HG02885 (cell line): ENCODE measurements at regions not wholly inside any gene's neighbourhood (a gene's known extent, or its start where the extent isn't known, plus 50 kb on each side); places are given as distances from the start of the nearest gene placed in this dataset.
"Not testable (repeated sequence)": the region's sequence is repeated elsewhere in the genome, so short reads cannot be mapped to it uniquely, and the experiment has no call there.

Experiments
- ATAC-seq: cut with Tn5 transposase; IDR thresholded peaks from one replicate; pipeline ENCODE4 v1.9.1; 2021; ENCODE audit warnings: mild to moderate bottlenecking; ENCODE audit not compliant: unreplicated experiment, poor library complexity

DNA sequence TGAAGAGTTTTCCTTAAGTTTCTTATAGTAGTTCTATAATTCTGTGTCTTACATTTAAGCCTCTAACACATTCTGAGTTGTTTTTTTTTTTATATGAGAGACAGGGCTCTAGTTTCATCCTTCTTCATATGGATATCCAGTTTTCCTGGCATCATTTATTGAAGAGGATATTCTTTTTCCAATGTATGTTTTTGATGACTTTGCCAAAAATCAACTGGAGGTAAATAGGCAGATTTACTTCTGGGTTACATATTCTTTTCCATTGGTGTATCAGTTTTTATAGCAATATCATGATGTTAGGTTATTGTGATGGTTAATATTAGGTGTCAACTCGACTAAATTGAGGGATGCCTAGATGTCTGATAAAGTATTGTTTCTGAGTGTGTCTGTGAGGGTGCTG, 650.7 kb upstream of the GRID2 start:
- no peak for ATAC-seq

DNA sequence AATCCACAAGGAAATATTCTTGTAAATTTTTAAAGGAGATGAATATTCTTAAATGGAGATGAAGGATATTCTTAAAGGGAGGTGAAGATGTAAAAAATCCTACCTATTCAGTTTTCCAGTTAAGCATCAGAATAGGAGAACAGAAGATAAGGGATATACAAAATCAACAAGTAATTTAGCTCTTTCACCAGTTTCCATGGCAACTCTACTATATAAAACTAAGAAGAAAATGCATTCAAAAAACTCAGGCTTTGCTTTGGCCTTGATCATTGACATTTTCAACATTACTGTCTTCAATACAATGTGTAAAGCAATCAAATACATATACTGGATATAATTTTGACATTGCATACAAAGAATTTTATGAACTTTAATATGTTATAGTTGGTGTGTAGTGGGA, 622.7 kb upstream of the GRID2 start:
- no peak for ATAC-seq

DNA sequence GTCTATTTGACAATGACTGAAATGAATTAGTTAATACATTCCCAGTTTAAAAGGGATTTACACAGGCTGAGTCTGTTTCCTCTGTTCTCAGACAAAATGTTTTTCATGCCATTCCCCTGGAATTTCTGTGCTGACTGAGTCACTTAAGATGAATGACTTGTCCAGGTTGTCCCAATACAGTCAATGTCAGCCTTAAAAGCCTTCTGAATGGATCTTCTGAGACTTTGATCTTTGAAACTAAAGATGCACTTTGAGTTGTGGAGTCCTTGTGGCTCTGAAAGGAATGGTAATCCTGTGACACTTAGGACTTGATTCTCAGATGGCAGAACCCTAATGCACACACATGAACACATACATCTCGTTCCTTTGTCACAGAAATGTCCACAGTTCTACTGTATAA, 622.2 kb upstream of the GRID2 start:
- ATAC-seq, result no peak

DNA sequence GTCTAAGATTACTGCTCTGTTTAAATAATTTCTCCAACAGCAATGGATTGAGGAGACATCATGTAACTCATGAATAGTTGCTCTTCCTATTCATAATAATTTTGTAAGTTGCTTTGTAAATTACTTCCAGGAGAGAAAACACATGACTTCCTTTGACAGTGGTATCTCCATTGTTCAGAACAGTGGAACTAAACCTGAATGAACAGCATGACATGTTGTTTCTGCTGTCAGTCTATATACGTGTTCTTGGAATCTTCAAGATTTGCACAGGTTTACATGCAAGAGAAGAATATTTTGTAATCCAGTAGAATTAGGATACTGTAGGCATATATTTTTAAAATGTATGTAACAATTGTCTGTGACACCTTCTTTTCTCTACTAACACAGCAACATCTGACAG, 618.8 kb upstream of the GRID2 start:
- no peak for ATAC-seq

DNA sequence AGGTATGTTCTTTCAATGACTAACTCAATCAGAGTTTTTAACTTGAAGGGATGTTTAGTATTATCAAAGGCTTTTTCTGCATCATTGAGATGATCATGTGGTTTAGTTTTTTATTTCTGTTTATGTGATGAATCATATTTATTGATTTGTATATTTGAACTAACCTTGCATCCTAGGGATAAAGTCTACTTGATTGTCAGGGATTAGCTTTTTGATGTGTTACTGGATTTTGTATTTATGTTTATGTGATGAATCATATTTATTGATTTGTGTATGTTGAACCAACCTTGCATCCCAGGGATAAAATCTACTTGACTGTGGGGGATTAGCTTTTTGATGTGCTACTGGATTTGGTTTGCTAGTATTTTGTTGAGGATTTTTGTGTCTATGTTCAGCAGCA, 615.4 kb upstream of the GRID2 start:
- no peak for ATAC-seq

DNA sequence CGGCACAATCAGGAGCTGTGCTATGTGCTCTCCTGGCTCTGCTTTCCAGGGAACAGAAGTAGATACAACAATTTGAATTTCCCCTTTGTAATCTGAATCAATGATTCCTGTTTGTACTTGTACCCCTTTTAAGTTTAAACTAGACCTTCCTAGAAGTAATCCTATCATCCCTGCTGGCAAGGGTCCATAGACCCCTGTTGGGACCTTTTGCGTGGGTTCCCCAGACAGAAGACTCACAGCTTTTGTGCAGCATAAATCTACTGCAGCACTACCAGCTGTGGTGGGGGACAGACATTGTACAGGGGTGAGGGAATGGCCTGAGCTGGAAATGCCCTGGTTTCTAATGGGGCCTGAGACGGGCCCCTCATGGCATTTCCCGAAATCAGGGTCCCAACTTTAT, 604.1 kb upstream of the GRID2 start:
- ATAC-seq, result not testable (repeated sequence)

DNA sequence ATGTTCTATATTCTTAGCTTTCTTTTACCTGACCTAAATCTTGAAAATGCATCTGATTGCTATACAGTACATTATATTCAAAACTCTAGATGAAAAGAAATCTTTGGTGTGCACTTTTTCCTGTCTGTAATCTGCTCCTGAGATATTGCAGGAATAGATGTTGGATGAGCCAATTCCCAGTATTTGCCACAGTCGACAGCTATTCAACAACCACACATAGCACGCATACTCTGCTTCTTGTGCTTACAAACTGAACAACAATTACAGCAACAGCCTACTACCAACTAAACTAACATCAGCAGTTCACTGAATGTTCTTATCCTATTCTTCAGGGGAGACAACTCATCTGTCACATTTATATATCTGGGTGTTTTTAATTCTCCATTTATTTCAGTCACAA, 573.9 kb upstream of the GRID2 start:
- no peak for ATAC-seq

DNA sequence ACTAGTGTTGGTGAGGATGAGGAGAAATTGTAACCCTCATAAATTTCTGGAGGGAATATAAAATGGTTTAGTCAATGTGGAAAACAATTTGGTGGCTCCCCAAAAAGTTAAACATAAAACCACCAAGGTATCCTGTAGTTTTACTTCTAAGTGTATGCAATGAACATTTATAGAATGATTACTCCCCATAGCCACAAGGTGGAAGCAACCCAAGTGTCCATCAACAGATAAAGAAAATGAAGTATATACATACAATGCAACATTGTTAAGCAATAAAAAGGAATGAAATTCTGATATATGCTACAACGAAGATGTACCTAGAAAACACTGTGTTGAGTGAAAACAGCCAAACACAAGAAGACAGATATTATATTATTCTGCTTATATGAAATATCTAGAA, 569.1 kb upstream of the GRID2 start:
- ATAC-seq, result no peak

DNA sequence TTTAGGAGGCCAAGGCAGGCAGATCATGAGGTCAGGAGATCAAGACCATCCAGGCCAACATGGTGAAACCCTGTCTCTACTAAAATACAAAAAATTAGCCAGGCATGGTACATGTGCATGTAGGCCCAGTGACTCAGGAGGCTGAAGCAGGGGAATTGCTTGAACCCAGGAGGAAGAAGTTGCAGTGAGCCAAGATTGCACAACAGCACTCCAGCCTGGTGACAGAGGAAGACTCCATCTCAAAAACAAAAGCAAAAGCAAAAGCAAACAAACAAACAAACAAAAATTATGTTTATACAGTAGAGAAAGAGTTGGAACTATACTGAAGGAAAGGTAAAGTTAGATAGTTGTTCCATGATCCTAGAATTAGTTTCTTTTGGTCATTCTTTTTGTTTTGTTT, 564.9 kb upstream of the GRID2 start:
- not testable (repeated sequence) for ATAC-seq

DNA sequence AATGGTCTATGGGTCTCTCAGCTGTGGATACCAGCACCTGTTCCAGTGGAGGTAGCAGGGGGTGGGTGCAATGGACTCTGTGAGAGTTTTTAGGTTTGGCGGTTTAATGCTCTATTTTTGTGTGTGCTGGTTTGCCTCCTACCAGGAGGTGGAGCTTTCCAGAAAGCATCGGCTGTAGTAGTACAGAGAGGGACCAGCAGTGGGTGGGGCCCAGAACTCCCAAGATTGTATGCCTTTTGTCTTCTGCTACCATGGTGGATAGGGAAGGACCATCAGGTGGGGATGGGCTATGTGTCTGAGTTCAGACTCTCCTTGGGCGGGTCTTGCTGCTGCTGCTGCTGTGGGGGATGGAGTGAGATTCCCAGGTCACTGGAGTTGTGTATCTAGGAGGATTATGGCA, 557.2 kb upstream of the GRID2 start:
- no peak for ATAC-seq

DNA sequence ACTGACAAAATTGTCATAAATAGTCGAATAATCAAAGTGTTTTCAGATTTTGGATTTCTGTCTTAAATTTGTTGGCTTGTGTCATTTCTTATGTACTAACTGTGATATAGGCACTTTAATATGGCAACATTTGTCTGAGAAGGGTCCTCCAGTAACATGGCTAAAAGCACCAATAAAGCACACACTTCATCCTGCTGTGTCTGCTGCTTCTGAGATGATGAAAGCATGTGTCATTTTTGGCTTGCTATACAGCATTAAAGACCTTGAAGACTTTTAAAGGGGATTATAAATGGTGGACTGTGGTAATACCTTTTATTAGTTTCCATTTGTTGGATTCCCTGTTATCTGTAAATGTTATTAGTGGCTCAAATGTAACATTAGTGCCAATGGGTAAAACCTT, 551.8 kb upstream of the GRID2 start:
- no peak for ATAC-seq

DNA sequence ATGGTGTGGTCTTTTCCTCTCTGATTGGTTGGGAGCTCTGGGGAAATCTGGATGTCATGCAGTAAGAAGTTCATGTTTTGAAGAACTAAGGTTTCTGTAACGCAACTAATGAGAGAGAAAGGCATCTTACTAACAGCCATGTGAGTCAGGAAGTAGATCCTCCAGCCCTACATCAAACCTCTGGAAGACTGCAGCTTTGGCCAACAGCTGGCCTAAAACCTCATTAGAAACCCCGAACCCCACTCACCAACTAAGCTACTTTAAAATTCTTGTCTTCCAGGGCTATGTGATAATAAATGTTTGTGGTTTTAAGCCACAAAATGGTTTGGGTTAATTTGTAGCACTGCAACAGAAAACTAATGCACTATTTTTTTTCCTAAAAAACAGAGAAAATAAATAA, 549.0 kb upstream of the GRID2 start:
- ATAC-seq, result no peak

DNA sequence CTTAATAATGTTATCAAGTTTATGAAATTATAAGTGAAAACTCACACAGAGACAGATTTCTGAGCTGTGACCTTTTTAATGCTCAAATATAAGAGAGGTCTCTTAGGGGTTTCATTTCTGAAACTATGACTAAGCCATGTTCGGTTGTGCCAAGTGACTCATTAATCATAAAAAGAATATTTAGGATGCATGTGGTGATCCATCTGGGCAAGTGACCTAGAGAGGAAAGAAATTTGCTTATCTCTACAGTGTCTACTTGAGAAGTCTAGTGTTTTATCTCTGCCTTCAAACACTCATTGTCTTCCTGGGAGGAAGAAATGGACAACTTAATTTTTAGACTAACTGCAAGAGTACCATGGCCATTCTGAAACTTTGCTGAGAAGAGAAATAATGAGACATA, 545.3 kb upstream of the GRID2 start:
- ATAC-seq, result no peak

DNA sequence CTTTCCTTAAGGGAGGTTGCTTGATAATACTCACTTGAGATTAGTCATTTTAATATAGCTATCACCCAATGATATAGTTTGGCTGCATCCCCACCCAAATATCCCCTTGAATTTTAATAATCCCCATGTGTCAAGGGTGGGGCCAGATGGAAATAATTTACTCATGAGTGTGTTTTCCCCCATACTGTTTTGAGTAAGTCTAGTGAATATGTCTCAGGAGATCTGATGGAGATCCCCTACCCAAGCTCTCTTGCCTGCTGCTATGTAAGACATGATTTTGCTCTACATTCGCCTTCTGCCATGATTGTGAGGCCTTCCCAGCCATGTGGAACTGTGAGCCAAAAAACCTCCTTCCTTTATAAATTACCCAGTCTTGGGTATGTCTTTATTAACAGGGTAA, 539.7 kb upstream of the GRID2 start:
- no peak for ATAC-seq

DNA sequence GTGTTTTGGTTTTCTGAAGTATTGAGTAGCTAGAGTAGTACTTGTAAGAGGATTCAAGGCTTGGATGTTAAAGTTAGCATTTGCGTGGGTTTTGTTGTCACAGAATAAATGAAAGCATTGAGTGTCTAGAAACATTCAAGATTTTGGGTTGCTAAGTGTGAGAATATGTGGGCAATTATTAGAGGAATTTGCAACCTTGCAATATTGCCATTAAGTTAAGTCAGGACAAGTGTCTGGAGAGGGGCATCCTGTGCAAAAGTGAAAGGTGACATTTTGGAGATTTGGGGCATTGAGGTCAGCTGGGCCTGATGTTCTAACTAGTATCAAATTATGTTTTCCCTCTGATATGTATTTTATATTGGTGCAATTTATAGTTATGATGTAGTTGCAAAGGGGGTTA, 533.9 kb upstream of the GRID2 start:
- no peak for ATAC-seq

DNA sequence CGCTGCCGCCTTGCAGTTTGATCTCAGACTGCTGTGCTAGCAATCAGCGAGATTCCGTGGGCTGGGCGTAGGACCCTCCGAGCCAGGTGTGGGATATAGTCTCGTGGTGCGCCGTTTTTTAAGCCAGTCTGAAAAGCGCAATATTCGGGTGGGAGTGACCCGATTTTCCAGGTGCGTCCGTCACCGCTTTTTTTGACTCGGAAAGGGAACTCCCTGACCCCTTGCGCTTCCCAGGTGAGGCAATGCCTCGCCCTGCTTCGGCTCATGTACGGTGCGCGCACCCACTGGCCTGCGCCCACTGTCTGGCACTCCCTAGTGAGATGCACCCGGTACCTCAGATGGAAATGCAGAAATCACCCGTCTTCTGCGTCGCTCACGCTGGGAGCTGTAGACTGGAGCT, 512.1 kb upstream of the GRID2 start:
- not testable (repeated sequence) for ATAC-seq

DNA sequence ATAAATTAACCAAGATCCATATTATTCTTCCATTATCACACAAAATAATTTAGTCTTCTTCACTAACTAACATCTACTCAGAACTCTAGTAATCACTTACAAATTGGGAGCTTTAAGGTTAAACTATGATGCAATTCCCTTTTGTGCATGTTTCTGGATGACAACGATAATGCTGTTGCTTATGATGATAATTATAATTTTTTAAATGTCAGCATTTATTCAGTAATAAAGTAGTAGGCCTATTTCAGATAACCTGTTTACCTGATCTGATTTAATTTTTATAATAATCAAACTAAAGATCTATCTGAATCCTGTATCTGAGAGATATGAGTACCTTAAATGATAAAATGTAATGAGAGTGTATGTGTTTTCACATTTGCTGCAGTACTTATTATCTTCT, 507.8 kb upstream of the GRID2 start:
- no peak for ATAC-seq

DNA sequence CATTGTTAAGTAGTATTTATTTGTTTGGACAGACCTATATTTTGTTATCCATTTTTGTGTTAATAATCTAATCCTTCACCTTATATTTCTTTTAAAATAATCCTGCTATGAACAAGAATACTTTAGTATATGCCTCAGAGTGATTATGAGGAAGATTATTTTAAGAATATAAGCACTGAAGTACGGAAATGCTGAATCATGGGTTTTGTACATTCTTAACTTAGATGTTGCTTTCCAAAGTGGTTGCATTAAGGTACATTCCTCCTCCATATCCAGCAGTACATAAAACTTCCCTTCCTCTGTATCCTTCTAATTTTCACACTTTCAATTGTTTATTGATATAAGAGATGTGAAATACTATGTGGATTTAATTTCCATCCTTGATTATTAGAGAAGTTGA, 491.4 kb upstream of the GRID2 start:
- ATAC-seq, result no peak

DNA sequence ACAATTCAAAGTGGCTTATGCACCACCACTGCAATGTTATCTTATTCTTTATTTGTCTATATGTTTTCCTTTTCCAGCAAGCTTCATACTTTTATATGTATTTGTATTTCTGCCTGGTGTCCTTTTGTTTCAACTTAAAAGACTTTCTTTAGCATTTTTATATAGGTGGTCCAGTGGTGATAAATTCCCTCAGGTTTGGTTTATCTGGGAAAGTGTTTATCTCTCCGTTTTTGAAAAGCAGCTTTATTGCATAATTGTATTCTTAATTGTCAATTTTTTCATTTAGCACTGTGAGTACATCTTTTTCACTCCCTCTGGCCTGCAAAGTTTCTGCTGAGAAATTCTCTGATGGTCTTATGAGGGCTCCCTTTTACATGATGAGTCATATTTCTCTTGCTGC, 479.0 kb upstream of the GRID2 start:
- ATAC-seq, result no peak

DNA sequence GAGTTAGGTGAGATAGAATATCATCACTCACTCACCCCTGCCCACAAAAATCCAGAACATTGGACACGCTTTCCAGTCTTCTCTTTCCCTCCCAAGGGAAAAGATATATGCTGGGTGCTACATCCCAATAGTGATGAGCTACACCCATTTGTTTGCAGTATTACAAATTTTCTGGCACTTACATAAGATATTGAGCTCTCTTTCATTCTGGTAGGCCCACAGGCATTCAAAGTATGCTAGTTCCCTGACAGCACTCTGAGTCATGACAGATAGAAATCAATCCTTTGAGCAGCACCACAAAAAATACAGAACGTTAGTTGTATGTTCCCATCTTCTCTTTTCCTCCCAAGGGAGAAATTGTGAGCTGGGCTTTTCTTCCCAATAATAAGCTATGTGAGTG, 477.6 kb upstream of the GRID2 start:
- ATAC-seq, result no peak

DNA sequence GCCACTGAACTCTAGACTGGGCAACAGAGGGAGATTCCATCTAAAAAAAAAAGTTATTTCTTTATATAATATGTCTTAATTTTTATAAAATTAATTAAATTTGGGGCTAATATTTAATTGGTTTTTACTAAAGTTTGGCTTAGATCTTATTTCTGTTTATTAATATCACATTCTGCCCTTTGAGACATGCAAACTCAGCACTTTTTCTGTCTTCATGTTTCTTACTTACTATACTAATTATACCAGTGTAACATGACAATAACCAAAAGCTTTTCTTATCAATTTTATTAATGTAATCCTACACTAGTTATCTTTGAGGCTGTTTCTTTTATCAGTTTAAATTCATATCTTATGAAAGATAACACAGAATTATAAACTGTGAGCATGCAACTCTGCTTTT, 475.9 kb upstream of the GRID2 start:
- ATAC-seq, result no peak

DNA sequence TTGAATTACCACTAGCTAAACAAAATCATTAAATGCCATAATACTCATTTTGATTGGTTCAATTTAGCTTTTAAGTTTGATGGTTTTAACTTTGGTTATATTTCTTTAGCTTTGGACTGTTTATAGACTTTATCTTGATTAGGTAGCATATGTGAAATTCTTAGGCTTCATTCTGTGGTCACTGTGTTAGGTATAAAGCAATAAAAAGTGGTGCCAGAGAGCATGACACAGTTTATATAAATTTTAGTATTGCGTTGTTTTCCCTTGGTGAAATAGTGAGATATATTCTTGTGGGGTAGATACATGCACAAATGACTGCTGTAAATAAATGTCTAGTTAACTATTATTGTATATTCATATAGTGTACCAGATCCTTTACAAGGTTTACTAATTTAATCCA, 474.2 kb upstream of the GRID2 start:
- no peak for ATAC-seq

DNA sequence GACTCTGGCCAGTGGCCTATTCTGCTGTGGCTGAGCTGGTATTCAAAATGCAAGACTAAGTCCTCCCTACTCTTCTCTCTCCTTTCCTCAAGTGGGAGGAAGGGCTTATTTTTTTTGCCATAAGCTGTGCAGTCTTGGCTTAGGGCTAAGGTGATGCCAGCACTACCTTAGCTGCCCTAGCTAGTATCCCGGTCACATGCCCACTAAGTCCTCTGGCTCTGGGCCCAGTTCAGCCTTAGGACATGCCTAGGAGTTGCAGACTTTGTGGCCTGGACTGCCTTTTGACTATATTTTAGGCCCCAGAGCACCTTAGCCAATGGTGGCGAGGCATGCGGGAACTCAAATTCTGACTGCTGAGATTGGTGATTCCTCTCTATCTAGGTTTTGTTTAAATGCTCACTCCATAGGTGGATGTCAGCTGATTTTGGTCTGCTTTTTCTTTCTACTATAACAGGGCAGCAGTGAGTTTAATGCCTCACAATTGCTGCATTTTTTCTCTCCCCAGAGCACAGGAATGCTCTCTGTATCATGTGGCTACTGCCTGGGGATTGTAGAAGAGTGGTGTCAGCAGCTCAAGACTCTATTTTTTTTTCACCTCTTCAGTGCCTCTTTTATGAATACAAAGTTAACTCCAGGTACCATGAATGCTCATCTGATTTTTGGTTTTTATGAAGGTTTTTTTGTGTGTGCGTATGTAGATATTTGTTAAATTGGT, 472.9 kb upstream of the GRID2 start:
- ATAC-seq, result no peak
